ENCODE measurements at regions not wholly inside any gene's neighbourhood (a gene's known extent, or its start where the extent isn't known, plus 50 kb on each side); places are given as distances from the start of the nearest gene placed in this dataset.

DNA sequence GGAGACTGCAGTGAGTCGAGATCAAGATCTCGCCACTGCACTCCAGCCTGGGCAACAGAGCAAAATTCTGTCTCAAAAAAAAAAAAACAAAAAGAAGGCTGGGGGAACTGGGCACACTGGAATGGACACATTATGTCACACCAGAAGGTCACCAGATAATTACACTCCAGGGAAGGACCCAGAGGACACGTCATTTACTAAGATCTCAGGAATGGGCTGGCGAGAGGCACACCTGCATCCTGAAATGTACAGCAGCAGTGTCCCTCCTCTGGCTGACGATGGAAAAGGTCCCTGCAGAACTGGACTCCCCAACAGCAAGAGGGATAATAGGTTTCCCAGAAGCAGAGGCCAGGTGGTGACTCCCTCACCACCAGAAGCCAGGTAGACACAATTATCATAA, 243.5 kb downstream of the BCL11B start:
- Histone ChIP-seq H3K9me3 (peaks cover 38% of the 10 kb centered on the region), H3K9ac (no peak overlapping the region), H4K20me1 (no peaks in the 10 kb centered on the region), H3K4me3 (no peak overlapping the region), H3K4me2 (no peak overlapping the region), H3K27me3 (no peaks in the 10 kb centered on the region), H3K36me3 (no peaks in the 10 kb centered on the region), H3K27ac (no peak overlapping the region), H3K4me1 (peaks cover 28% of the 10 kb centered on the region)
- no peak for TF ChIP-seq Cebpa-rat (IDR thresholded peaks at IDR 0.05)

DNA sequence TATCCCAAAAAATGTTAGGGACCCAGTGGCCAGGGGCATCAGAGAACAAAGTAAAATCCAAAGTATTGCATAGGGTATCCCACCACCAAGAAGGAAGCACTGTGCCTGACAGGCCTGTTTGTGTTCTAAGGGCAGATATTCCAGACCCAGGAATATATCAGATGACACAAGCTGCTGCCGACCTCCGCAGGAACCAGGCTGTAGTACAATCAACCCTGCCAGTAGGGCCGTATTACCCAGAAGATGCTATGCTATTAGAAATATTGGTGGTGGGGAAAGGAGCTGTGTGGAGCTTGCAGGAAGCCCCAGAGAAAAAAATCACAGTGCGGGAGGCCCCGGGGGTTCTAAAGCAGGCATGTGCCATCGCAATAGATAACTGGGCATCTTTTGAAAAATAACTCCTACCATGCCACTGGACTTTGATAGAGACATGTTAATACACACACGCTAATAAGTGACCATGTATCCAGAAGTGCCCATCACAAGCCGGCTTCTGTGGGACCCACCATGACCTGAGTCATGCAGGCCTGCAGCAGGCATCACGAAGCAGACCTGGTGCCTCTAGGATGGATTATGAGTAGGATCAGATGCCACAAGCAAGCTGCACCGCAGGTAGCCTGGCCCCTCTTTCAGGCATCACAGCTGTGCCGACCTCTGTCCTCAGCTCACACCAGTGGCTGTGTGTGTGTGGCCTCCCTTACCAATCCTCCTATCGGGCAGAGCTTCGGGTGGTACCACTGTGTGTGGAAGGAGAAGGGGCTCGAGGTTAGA, 242.7 kb downstream of the BCL11B start:
- no peak overlapping the region for H3K27ac ChIP-seq
- H3K27me3 ChIP-seq: no peaks in the 10 kb centered on the region
- no peak for TF ChIP-seq Cebpa-rat (IDR thresholded peaks at IDR 0.05)
- H3K9me3 ChIP-seq: peaks cover 41% of the 10 kb centered on the region
- no peak overlapping the region for H3K9ac ChIP-seq
- H4K20me1 ChIP-seq: no peaks in the 10 kb centered on the region
- H3K4me3 ChIP-seq: no peak overlapping the region
- H3K4me2 ChIP-seq: no peak overlapping the region
- H3K4me1 ChIP-seq: peaks cover 28% of the 10 kb centered on the region
- no peaks in the 10 kb centered on the region for H3K36me3 ChIP-seq

DNA sequence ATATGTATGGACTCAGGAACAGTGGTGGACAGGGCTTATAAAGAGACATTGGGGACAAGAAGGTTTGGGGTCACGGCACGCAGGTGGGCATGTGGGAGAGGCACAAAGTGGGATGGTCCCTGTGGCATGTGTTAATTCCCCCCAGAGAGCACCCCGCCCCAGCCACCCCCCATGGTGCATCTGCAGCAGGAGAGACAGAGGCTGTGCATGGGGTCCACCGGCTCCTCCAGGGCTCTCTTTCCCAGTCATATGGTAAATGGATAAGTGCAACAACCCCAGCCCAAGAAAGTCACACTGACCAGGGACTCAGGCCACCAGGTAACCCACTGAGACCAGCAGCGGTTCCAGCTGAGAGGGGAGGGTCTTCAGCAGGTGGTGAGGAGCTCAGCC, 242.1 kb downstream of the BCL11B start:
- peaks cover 30% of the 10 kb centered on the region for H3K4me1 ChIP-seq
- H4K20me1 ChIP-seq: no peaks in the 10 kb centered on the region
- H3K27me3 ChIP-seq: no peaks in the 10 kb centered on the region
- peaks cover 41% of the 10 kb centered on the region for H3K9me3 ChIP-seq
- TF ChIP-seq Cebpa-rat (IDR thresholded peaks at IDR 0.05): no peak
- no peak overlapping the region for H3K4me3 ChIP-seq
- H3K9ac ChIP-seq: no peak overlapping the region
- H3K27ac ChIP-seq: no peak overlapping the region
- H3K36me3 ChIP-seq: no peaks in the 10 kb centered on the region
- H3K4me2 ChIP-seq: no peak overlapping the region

DNA sequence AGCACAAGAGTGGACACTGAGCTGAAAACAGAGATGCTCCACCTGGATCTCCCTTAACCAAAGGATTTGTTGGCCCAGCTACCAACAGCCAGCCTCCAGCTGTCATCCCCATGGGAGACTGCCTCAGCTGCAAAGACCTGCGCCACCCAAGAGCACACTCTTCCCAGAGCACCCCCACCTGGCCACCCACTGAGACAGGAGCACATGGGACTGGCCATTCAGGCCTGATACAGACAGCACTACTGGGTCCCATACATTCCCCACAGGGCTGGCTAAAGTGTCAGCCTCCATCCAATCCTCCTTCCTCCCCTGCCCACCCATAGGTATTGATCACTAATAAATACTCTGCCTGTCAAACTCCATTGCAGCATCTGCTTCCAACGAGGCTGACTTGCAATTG, 241.5 kb downstream of the BCL11B start:
- Histone ChIP-seq H3K9me3 (peaks cover 41% of the 10 kb centered on the region), H3K27ac (no peak overlapping the region), H3K9ac (no peak overlapping the region), H4K20me1 (no peaks in the 10 kb centered on the region), H3K4me2 (no peak overlapping the region), H3K4me3 (no peak overlapping the region), H3K27me3 (no peaks in the 10 kb centered on the region), H3K4me1 (peaks cover 32% of the 10 kb centered on the region), H3K36me3 (no peaks in the 10 kb centered on the region)
- no peak for TF ChIP-seq Cebpa-rat (IDR thresholded peaks at IDR 0.05)

DNA sequence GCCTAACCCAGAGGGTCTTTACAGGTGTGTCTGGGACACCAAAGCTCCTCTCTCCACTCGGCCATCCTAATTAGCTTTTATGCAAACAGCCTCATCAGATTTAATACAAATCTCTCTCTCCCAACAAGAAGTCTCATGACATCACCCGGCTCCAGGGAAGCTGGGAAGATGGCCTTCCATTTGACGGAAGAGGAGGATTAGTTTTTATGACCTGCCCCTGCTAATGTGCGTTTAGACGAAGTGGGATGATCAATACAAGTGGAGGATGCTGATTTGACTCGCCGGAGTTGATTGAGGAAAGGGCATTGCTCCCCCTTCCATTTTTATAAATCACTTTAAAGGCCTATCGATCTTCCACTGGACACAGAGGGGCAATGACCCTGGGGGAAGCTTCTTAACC, 239.2 kb downstream of the BCL11B start:
- H3K4me2 ChIP-seq: no peak overlapping the region

DNA sequence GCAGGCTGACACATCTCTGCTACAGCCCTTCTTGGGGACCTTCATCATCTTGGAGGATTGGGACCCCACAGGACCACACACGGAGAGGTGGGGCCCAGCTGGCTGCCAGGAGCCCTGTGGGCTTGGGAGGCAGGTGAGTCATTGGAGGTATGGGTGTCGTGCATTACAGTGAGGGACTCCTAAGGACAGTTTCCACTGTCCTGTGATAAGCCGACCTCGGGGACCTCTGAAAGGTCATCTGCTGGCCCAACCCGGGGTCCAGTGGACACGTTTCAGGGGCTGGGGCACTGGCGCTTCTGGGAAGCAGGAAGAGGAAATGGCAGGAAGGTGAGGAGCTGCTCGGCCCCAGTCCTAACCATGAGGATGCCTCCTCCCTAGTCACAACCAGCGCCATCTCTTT, 238.0 kb downstream of the BCL11B start:
- Histone ChIP-seq H3K4me3 (no peak overlapping the region), H3K27me3 (no peaks in the 10 kb centered on the region), H3K27ac (no peak overlapping the region), H3K36me3 (no peaks in the 10 kb centered on the region), H3K9me3 (peaks cover 21% of the 10 kb centered on the region), H3K4me2 (no peak overlapping the region), H3K4me1 (peaks cover 48% of the 10 kb centered on the region), H3K9ac (no peak overlapping the region), H4K20me1 (no peaks in the 10 kb centered on the region)
- no peak for TF ChIP-seq Cebpa-rat (IDR thresholded peaks at IDR 0.05)

More for the DNA sequence above, 239.2 kb downstream of the BCL11B start:
- H3K4me3 ChIP-seq: no peak overlapping the region
- peaks cover 25% of the 10 kb centered on the region for H3K9me3 ChIP-seq
- H3K27ac ChIP-seq: no peak overlapping the region
- TF ChIP-seq Cebpa-rat (IDR thresholded peaks at IDR 0.05): no peak
- H3K4me1 ChIP-seq: peaks cover 36% of the 10 kb centered on the region
- H3K9ac ChIP-seq: no peak overlapping the region
- no peaks in the 10 kb centered on the region for H3K36me3 ChIP-seq
- no peaks in the 10 kb centered on the region for H4K20me1 ChIP-seq
- H3K27me3 ChIP-seq: no peaks in the 10 kb centered on the region

DNA sequence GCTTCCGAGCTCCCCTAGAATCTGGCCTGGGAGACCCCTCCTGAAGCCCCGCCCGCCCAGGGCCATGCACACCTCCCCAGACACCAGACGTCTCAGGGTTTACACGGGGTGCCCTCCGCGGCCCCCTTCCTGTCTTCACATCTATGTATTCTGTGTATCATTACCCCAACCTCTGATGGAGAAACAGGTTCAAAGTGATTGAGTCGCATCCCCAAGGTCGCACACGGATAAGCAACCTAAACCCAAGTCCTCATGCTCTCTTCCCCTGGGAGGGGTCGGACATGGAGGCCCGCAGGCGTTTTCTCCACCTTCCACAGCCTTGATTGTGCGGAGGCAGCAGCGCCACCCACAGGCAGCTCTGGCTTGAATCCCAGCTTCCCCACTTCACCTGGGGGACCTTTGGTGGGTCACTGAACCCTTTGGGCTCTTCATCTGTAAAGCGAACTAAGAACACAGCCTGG, 237.3 kb downstream of the BCL11B start:
- Histone ChIP-seq H3K9me3 (peaks cover 21% of the 10 kb centered on the region), H4K20me1 (no peaks in the 10 kb centered on the region), H3K9ac (no peak overlapping the region), H3K36me3 (no peaks in the 10 kb centered on the region), H3K4me2 (peak overlapping the region; percentile 89; the same call in 1 of the 2 replicates), H3K4me1 (peaks cover 56% of the 10 kb centered on the region), H3K4me3 (no peak overlapping the region), H3K27me3 (no peaks in the 10 kb centered on the region), H3K27ac (peak overlapping the region; percentile 31; the same call in 1 of the 2 replicates)
- TF ChIP-seq Cebpa-rat (IDR thresholded peaks at IDR 0.05): no peak

DNA sequence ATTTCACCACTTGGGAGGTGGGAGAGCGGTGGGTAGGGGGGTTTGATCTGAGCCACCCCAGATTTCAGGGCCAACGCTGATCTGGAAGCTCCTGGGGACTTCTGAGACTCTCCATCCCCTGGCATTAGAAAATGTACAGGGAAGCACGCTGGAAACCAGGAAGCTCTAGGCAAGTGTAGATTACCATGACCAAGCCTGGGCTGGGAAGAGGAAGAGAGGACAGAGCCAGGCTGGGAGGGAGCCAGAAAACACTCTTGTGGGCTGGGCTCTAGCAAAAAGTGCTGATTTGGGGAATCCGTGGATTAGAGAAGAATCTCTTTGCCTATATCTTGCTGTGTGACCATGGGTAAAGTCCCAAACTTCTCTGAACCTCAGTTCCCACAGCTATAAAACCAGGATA, 236.7 kb downstream of the BCL11B start:
- no peaks in the 10 kb centered on the region for H3K36me3 ChIP-seq
- no peak for TF ChIP-seq Cebpa-rat (IDR thresholded peaks at IDR 0.05)
- no peaks in the 10 kb centered on the region for H3K27me3 ChIP-seq
- peak overlapping the region; percentile 31; the same call in 1 of the 2 replicates for H3K27ac ChIP-seq
- H3K4me3 ChIP-seq: no peak overlapping the region
- H3K4me2 ChIP-seq: peak overlapping the region; percentile 89
- no peak overlapping the region for H3K9ac ChIP-seq
- peaks cover 58% of the 10 kb centered on the region for H3K4me1 ChIP-seq
- peaks cover 21% of the 10 kb centered on the region for H3K9me3 ChIP-seq
- H4K20me1 ChIP-seq: no peaks in the 10 kb centered on the region

DNA sequence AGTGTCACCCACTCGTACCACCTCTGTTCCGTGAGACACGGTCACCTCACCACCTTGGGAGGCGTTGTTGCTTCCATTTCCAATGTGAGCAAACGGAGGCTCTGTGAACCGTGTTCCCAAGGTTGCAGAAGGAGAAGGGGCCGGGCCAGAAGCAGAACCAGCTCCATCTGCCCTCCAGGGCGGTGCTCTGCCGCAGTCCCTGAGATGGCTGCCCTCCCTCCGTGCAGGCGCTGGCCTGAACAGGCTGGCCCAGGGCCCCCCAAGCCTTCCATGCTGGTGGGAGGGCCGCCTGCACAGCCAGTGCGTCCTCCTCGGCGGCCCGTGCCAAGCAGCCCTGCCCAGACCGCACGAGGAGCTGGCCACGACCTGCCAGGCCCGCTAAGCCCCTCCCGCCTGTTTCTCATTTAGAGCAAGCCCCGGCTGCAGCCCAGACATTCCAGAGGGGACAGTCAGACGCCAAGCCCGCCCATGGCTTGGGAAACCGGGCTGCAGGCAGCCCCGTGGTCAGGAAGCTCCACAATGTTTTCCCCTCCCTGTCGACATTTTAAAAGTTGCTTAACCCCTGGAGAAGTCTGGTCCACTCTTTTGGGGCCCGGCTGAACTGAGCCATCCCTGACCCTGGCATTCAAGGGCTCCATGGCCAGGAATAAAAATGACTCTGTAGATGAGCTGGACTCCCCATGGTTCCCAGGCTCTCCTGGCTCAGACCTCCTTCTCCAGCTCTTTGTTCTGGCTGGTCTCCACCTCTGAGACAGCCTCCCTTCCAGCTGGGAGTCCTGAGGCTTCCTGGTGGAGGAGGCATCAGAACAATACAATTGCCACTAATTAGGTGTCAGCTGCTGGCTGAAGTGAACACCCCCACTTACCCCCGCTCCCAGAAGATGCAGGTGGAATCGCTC, 236.0 kb downstream of the BCL11B start:
- H3K4me1 ChIP-seq: peaks cover 63% of the 10 kb centered on the region
- no peaks in the 10 kb centered on the region for H3K36me3 ChIP-seq
- no peaks in the 10 kb centered on the region for H3K27me3 ChIP-seq
- H3K4me2 ChIP-seq: peak overlapping the region; percentile 89
- H4K20me1 ChIP-seq: no peaks in the 10 kb centered on the region
- TF ChIP-seq Cebpa-rat (IDR thresholded peaks at IDR 0.05): no peak
- H3K9me3 ChIP-seq: peaks cover 21% of the 10 kb centered on the region
- H3K27ac ChIP-seq: peak overlapping the region; percentile 75
- peak overlapping the region; percentile 37 for H3K4me3 ChIP-seq
- H3K9ac ChIP-seq: peak overlapping the region; percentile 36; the same call in 1 of the 2 replicates

All from BLaER1 (cell line).